ENCODE measurements at regions not wholly inside any gene's neighbourhood (a gene's known extent, or its start where the extent isn't known, plus 50 kb on each side); places are given as distances from the start of the nearest gene placed in this dataset.

- in situ Hi-C loops (cut with MboI; ENCODE audit: low sequenced_read_pairs in 4 of 4) (no loop called here), intact Hi-C loops (cut with DNase I; ENCODE audit: low total_unique reads) (no loop called here)
- no peak overlapping the region for H3K4me3 ChIP-seq
- no peaks in the 10 kb centered on the region for H3K4me1 ChIP-seq
- ATAC-seq (no peak), DNase-seq (no peak)
- TF ChIP-seq CTCF (IDR thresholded peaks at IDR 0.05 in 4 of 5, conservative IDR thresholded peaks at IDR 0.05 in 1 of 5) (no peak), POLR2A (IDR thresholded peaks at IDR 0.05) (no peak)
- no peaks in the 10 kb centered on the region for H3K27me3 ChIP-seq
- H3K9me3 ChIP-seq: no peaks in the 10 kb centered on the region
- H3K27ac ChIP-seq: no peak overlapping the region
- no peaks in the 10 kb centered on the region for H3K36me3 ChIP-seq
Measured at GRCh38 chr6:128598571-128598970, 78.2 kb upstream of the PTPRK start.

- Histone ChIP-seq H3K27me3 (no peaks in the 10 kb centered on the region), H3K4me3 (no peak overlapping the region), H3K9me3 (no peaks in the 10 kb centered on the region), H3K36me3 (no peaks in the 10 kb centered on the region), H3K4me1 (no peaks in the 10 kb centered on the region), H3K27ac (no peak overlapping the region)
- ATAC-seq: no peak
- intact Hi-C loops (cut with DNase I; ENCODE audit: low total_unique reads) (no loop called here), in situ Hi-C loops (cut with MboI; ENCODE audit: low sequenced_read_pairs in 4 of 4) (no loop called here)
- no peak for TF ChIP-seq CTCF (IDR thresholded peaks at IDR 0.05 in 4 of 5, conservative IDR thresholded peaks at IDR 0.05 in 1 of 5)
- no peak for TF ChIP-seq POLR2A (IDR thresholded peaks at IDR 0.05)
- DNase-seq: no peak
Measured at GRCh38 chr6:128597956-128598355, 77.6 kb upstream of the PTPRK start.

- intact Hi-C loops (cut with DNase I; ENCODE audit: low total_unique reads) (no loop called here), in situ Hi-C loops (cut with MboI; ENCODE audit: low sequenced_read_pairs in 4 of 4) (no loop called here)
- no peak overlapping the region for H3K27ac ChIP-seq
- TF ChIP-seq CTCF (IDR thresholded peaks at IDR 0.05 in 4 of 5, conservative IDR thresholded peaks at IDR 0.05 in 1 of 5) (no peak), POLR2A (IDR thresholded peaks at IDR 0.05) (no peak)
- H3K36me3 ChIP-seq: no peaks in the 10 kb centered on the region
- H3K27me3 ChIP-seq: no peaks in the 10 kb centered on the region
- H3K9me3 ChIP-seq: no peaks in the 10 kb centered on the region
- no peak for DNase-seq
- ATAC-seq: no peak
- no peaks in the 10 kb centered on the region for H3K4me1 ChIP-seq
- no peak overlapping the region for H3K4me3 ChIP-seq
Measured at GRCh38 chr6:128597004-128597403, 76.6 kb upstream of the PTPRK start.

- ATAC-seq (no peak), DNase-seq (no peak)
- no peaks in the 10 kb centered on the region for H3K36me3 ChIP-seq
- TF ChIP-seq CTCF (IDR thresholded peaks at IDR 0.05 in 4 of 5, conservative IDR thresholded peaks at IDR 0.05 in 1 of 5) (no peak), POLR2A (IDR thresholded peaks at IDR 0.05) (no peak)
- H3K4me3 ChIP-seq: no peak overlapping the region
- H3K27ac ChIP-seq: no peak overlapping the region
- H3K27me3 ChIP-seq: no peaks in the 10 kb centered on the region
- in situ Hi-C loops (cut with MboI; ENCODE audit: low sequenced_read_pairs in 4 of 4): no loop called here
- no peaks in the 10 kb centered on the region for H3K9me3 ChIP-seq
- intact Hi-C loops (cut with DNase I; ENCODE audit: low total_unique reads): no loop called here
- H3K4me1 ChIP-seq: no peaks in the 10 kb centered on the region
Measured at GRCh38 chr6:128595544-128595943, 75.1 kb upstream of the PTPRK start.

GRCh38 chr6:128586095-128586494 lies 65.7 kb upstream of the PTPRK start:
- no peaks in the 10 kb centered on the region for H3K36me3 ChIP-seq
- in situ Hi-C loops (cut with MboI; ENCODE audit: low sequenced_read_pairs in 4 of 4): no loop called here
- H3K9me3 ChIP-seq: no peaks in the 10 kb centered on the region
- DNase-seq (no peak), ATAC-seq (no peak)
- H3K4me1 ChIP-seq: peaks cover 0 to 4% of the 10 kb centered on the region in 2 donors
- H3K27me3 ChIP-seq: no peaks in the 10 kb centered on the region
- H3K4me3 ChIP-seq: no peak overlapping the region
- intact Hi-C loops (cut with DNase I; ENCODE audit: low total_unique reads): no loop called here
- H3K27ac ChIP-seq: no peak overlapping the region
- no peak for TF ChIP-seq POLR2A (IDR thresholded peaks at IDR 0.05)
- no peak for TF ChIP-seq CTCF (IDR thresholded peaks at IDR 0.05 in 4 of 5, conservative IDR thresholded peaks at IDR 0.05 in 1 of 5)
